Activated T-cell treated with anti-CD3 and anti-CD28 coated beads, Interleukin-2, amount 50 U/mL, for 72 hours (primary cell): ENCODE measurements at regions not wholly inside any gene's neighbourhood (a gene's known extent, or its start where the extent isn't known, plus 50 kb on each side); places are given as distances from the start of the nearest gene placed in this dataset.
A peak's percentile ranks its signal among the peaks of the same experiment; 100 is the strongest.

Experiments
- ATAC-seq, 2 donors: fragments of 150-1000 bp; cut with Tn5 transposase; replicated peaks in 1 of 2; 2 replicates each; pipeline ENCODE4 v1.10.0; 2021; ENCODE audit warnings: moderate library complexity in 2 of 2, mild to moderate bottlenecking in 1 of 2
- DNase-seq, 2 donors: peaks; one replicate each; pipeline ENCODE4 v3.0.0; 2021 to 2022; ENCODE audit warnings: mixed read lengths in 1 of 2
- H3K27ac Mint-ChIP-seq: one replicate; pipeline ENCODE4 v1.8.0; 2022; ENCODE audit warnings: mild to moderate bottlenecking, moderate library complexity, mixed read lengths
- H3K27me3 Mint-ChIP-seq: one replicate; pipeline ENCODE4 v1.8.0; 2022; ENCODE audit warnings: low read depth, mixed read lengths
- H3K36me3 Mint-ChIP-seq, 2 donors: one replicate each; pipeline ENCODE4 v1.8.0; 2022; ENCODE audit warnings: mixed read lengths in 2 of 2, mild to moderate bottlenecking in 1 of 2; ENCODE audit not compliant: insufficient read depth in 2 of 2
- H3K4me1 Mint-ChIP-seq: one replicate; pipeline ENCODE4 v1.8.0; 2022; ENCODE audit warnings: low read depth, mixed read lengths
- H3K4me3 Mint-ChIP-seq, 2 donors: one replicate each; pipeline ENCODE4 v1.8.0; 2022; ENCODE audit warnings: mild to moderate bottlenecking in 2 of 2, mixed read lengths in 2 of 2, moderate library complexity in 2 of 2
- H3K9me3 Mint-ChIP-seq, 2 donors: one replicate each; pipeline ENCODE4 v1.8.0; 2022; ENCODE audit warnings: mixed read lengths in 2 of 2

GRCh38 chr5:158398360-158399201 is 539.6 kb upstream of the CLINT1 start:
- H3K27ac Mint-ChIP-seq, result no peak overlapping the region
- H3K4me3 Mint-ChIP-seq, result no peak overlapping the region
- H3K9me3 Mint-ChIP-seq, result peaks cover 7 to 9% of the 10 kb centered on the region in 2 donors
- ATAC-seq (no peak), DNase-seq (no peak)
- no peaks in the 10 kb centered on the region for H3K27me3 Mint-ChIP-seq
- H3K36me3 Mint-ChIP-seq, result peaks cover 6 to 9% of the 10 kb centered on the region in 2 donors
- H3K4me1 Mint-ChIP-seq, result peaks cover 7% of the 10 kb centered on the region

GRCh38 chr5:158397278-158397677 is 538.3 kb upstream of the CLINT1 start:
- peaks cover 0 to 2% of the 10 kb centered on the region in 2 donors for H3K36me3 Mint-ChIP-seq
- DNase-seq, result no peak
- H3K27me3 Mint-ChIP-seq, result no peaks in the 10 kb centered on the region
- H3K4me1 Mint-ChIP-seq, result peaks cover 7% of the 10 kb centered on the region
- peaks cover 2% of the 10 kb centered on the region in 2 donors for H3K9me3 Mint-ChIP-seq
- H3K4me3 Mint-ChIP-seq, result no peak overlapping the region
- H3K27ac Mint-ChIP-seq, result no peak overlapping the region
- no peak for ATAC-seq

- no peak overlapping the region for H3K27ac Mint-ChIP-seq
- H3K4me1 Mint-ChIP-seq, result no peaks in the 10 kb centered on the region
- DNase-seq (no peak), ATAC-seq (no peak)
- H3K4me3 Mint-ChIP-seq, result no peak overlapping the region
- H3K27me3 Mint-ChIP-seq, result no peaks in the 10 kb centered on the region
- no peaks in the 10 kb centered on the region for H3K36me3 Mint-ChIP-seq
- no peaks in the 10 kb centered on the region for H3K9me3 Mint-ChIP-seq
Observed at GRCh38 chr5:158394102-158394501, 535.2 kb upstream of the CLINT1 start.

- Mint-ChIP-seq H3K4me3 (no peak overlapping the region), H3K27ac (no peak overlapping the region), H3K4me1 (no peaks in the 10 kb centered on the region), H3K9me3 (no peaks in the 10 kb centered on the region), H3K27me3 (no peaks in the 10 kb centered on the region), H3K36me3 (no peaks in the 10 kb centered on the region)
- DNase-seq (no peak), ATAC-seq (no peak)
Observed at GRCh38 chr5:158393457-158393856, 534.5 kb upstream of the CLINT1 start.

- Mint-ChIP-seq H3K9me3 (no peaks in the 10 kb centered on the region), H3K4me3 (no peak overlapping the region), H3K4me1 (no peaks in the 10 kb centered on the region), H3K27ac (no peak overlapping the region), H3K36me3 (no peaks in the 10 kb centered on the region), H3K27me3 (no peaks in the 10 kb centered on the region)
- ATAC-seq, result no peak
- no peak for DNase-seq
Observed at GRCh38 chr5:158392753-158393152, 533.8 kb upstream of the CLINT1 start.

- H3K27me3 Mint-ChIP-seq, result no peaks in the 10 kb centered on the region
- H3K9me3 Mint-ChIP-seq, result no peaks in the 10 kb centered on the region
- no peak overlapping the region for H3K4me3 Mint-ChIP-seq
- DNase-seq, result no peak
- H3K36me3 Mint-ChIP-seq, result no peaks in the 10 kb centered on the region
- no peaks in the 10 kb centered on the region for H3K4me1 Mint-ChIP-seq
- no peak overlapping the region for H3K27ac Mint-ChIP-seq
- no peak for ATAC-seq
Observed at GRCh38 chr5:158390577-158390976, 531.6 kb upstream of the CLINT1 start.

GRCh38 chr5:158389786-158390185 is 530.8 kb upstream of the CLINT1 start:
- no peak for DNase-seq

GRCh38 chr5:158388021-158388420 is 529.1 kb upstream of the CLINT1 start:
- H3K4me3 Mint-ChIP-seq, result no peak overlapping the region
- peaks cover 2 to 3% of the 10 kb centered on the region in 2 donors for H3K36me3 Mint-ChIP-seq
- ATAC-seq, result no peak
- no peak overlapping the region for H3K27ac Mint-ChIP-seq
- peaks cover 6% of the 10 kb centered on the region for H3K4me1 Mint-ChIP-seq
- peaks cover 3 to 4% of the 10 kb centered on the region in 2 donors for H3K9me3 Mint-ChIP-seq
- no peak for DNase-seq
- no peaks in the 10 kb centered on the region for H3K27me3 Mint-ChIP-seq

More at GRCh38 chr5:158389786-158390185, 530.8 kb upstream of the CLINT1 start:
- Mint-ChIP-seq H3K4me3 (no peak overlapping the region), H3K36me3 (peaks cover 0 to 3% of the 10 kb centered on the region in 2 donors), H3K27ac (no peak overlapping the region), H3K27me3 (no peaks in the 10 kb centered on the region), H3K4me1 (peaks cover 6% of the 10 kb centered on the region), H3K9me3 (no peaks in the 10 kb centered on the region)
- ATAC-seq, result no peak

- Mint-ChIP-seq H3K4me3 (no peak overlapping the region), H3K27me3 (no peaks in the 10 kb centered on the region), H3K9me3 (peaks cover 3 to 4% of the 10 kb centered on the region in 2 donors), H3K4me1 (peaks cover 10% of the 10 kb centered on the region), H3K36me3 (peaks cover 2 to 3% of the 10 kb centered on the region in 2 donors), H3K27ac (no peak overlapping the region)
- DNase-seq (no peak), ATAC-seq (no peak)
Observed at GRCh38 chr5:158387499-158387898, 528.6 kb upstream of the CLINT1 start.

- ATAC-seq, result no peak
- Mint-ChIP-seq H3K9me3 (peaks cover 3 to 4% of the 10 kb centered on the region in 2 donors), H3K4me3 (no peak overlapping the region), H3K4me1 (peaks cover 12% of the 10 kb centered on the region), H3K36me3 (peaks cover 2 to 3% of the 10 kb centered on the region in 2 donors), H3K27me3 (no peaks in the 10 kb centered on the region), H3K27ac (no peak overlapping the region)
- no peak for DNase-seq
Observed at GRCh38 chr5:158385982-158386381, 527.0 kb upstream of the CLINT1 start.

GRCh38 chr5:158384535-158385481 is 525.9 kb upstream of the CLINT1 start:
- Mint-ChIP-seq H3K36me3 (peaks cover 2 to 3% of the 10 kb centered on the region in 2 donors), H3K4me3 (no peak overlapping the region)
- peak; percentile 51 to 64 for ATAC-seq

GRCh38 chr5:158383486-158383885 is 524.5 kb upstream of the CLINT1 start:
- H3K9me3 Mint-ChIP-seq, result peaks cover 3 to 4% of the 10 kb centered on the region in 2 donors
- no peak for ATAC-seq

More at GRCh38 chr5:158384535-158385481, 525.9 kb upstream of the CLINT1 start:
- peaks cover 12% of the 10 kb centered on the region for H3K4me1 Mint-ChIP-seq
- no peaks in the 10 kb centered on the region for H3K27me3 Mint-ChIP-seq
- H3K9me3 Mint-ChIP-seq, result peaks cover 3 to 4% of the 10 kb centered on the region in 2 donors
- DNase-seq, result no peak
- H3K27ac Mint-ChIP-seq, result no peak overlapping the region

GRCh38 chr5:158382473-158382872 is 523.5 kb upstream of the CLINT1 start:
- DNase-seq (peak; percentile 39 to 59), ATAC-seq (peak; percentile 91 to 95)
- Mint-ChIP-seq H3K9me3 (peaks cover 3 to 6% of the 10 kb centered on the region in 2 donors), H3K4me1 (peaks cover 12% of the 10 kb centered on the region), H3K27me3 (no peaks in the 10 kb centered on the region), H3K36me3 (peaks cover 2 to 3% of the 10 kb centered on the region in 2 donors), H3K4me3 (peak overlapping the region in 1 of 2 donors; percentile 11), H3K27ac (no peak overlapping the region)

More at GRCh38 chr5:158383486-158383885, 524.5 kb upstream of the CLINT1 start:
- Mint-ChIP-seq H3K36me3 (peaks cover 2 to 3% of the 10 kb centered on the region in 2 donors), H3K4me1 (peaks cover 12% of the 10 kb centered on the region), H3K27ac (no peak overlapping the region), H3K4me3 (no peak overlapping the region), H3K27me3 (no peaks in the 10 kb centered on the region)
- no peak for DNase-seq
